HEK293 (cell line): ENCODE measurements at regions not wholly inside any gene's neighbourhood (a gene's known extent, or its start where the extent isn't known, plus 50 kb on each side); places are given as distances from the start of the nearest gene placed in this dataset.
"Not testable (repeated sequence)": the region's sequence is repeated elsewhere in the genome, so short reads cannot be mapped to it uniquely, and the experiment has no call there.

Source experiments
- CTCF ChIA-PET: fragments of 350-600 bp; formaldehyde crosslinking; extraction: SDS; loops from one replicate; lab custom pipeline; 2021; ENCODE audit warnings: antibody characterized with exemption; lab: Yijun Ruan, JAX
- POLR2A ChIA-PET: fragments of 300-600 bp; formaldehyde crosslinking; extraction: SDS; loops from one replicate; lab custom pipeline; 2020; ENCODE audit warnings: antibody characterized with exemption, inconsistent platforms; lab: Yijun Ruan, JAX
- H3K27ac ChIP-seq: fragments of 200-500 bp; sonication (Bioruptor generic); 2 replicates; pipeline ENCODE4 v1.5.1; 2014; ENCODE audit warnings: low read depth, low read length, control low read depth, inconsistent platforms; ENCODE audit errors: extremely low read depth
- H3K36me3 ChIP-seq, 2 experiments: fragments of 200-500 bp in 1 of 2; sonication (Bioruptor generic) in 1 of 2; 1 replicate in 1 of 2; 2 replicates in 1 of 2; pipeline ENCODE4 v1.5.1; 2014 to 2017; ENCODE audit warnings: inconsistent platforms in 2 of 2, low read length in 2 of 2; ENCODE audit not compliant: control insufficient read depth in 2 of 2, insufficient read depth in 1 of 2
- H3K4me1 ChIP-seq: fragments of 200-500 bp; sonication (Bioruptor generic); 2 replicates; pipeline ENCODE4 v1.5.1; 2014; ENCODE audit warnings: mild to moderate bottlenecking, low read length, inconsistent platforms; ENCODE audit not compliant: control insufficient read depth, insufficient read depth
- H3K4me3 ChIP-seq: 2 replicates; pipeline ENCODE4 v1.5.1; 2011; ENCODE audit warnings: low read depth, mild to moderate bottlenecking, control low read depth, low read length, moderate library complexity
- H3K9me3 ChIP-seq: fragments of 200-500 bp; sonication (Bioruptor generic); 2 replicates; pipeline ENCODE4 v1.5.1; 2014; ENCODE audit warnings: low read depth, low read length, inconsistent platforms; ENCODE audit not compliant: control insufficient read depth, insufficient read depth
- BCL6B ChIP-seq: fragments of 450-650 bp; formaldehyde crosslinking; IDR thresholded peaks from 2 replicates; pipeline ENCODE4 v1.5.1; 2017; ENCODE audit warnings: missing biosample characterization, missing genetic modification characterization
- HOXA7 ChIP-seq: sonication (generic); formaldehyde crosslinking; IDR thresholded peaks from 2 replicates; pipeline ENCODE4 v1.8.1; 2022; ENCODE audit warnings: missing genetic modification reagents, borderline replicate concordance
- PATZ1 ChIP-seq: fragments of 450-650 bp; formaldehyde crosslinking; IDR thresholded peaks from 2 replicates; pipeline ENCODE4 v1.5.1; 2016; ENCODE audit warnings: missing biosample characterization, missing genetic modification characterization
- PRDM2 ChIP-seq: fragments of 450-650 bp; formaldehyde crosslinking; IDR thresholded peaks from 2 replicates; pipeline ENCODE4 v1.5.1; 2016; ENCODE audit warnings: missing biosample characterization, missing genetic modification characterization, borderline replicate concordance
- SP3 ChIP-seq: fragments of 450-650 bp; formaldehyde crosslinking; IDR thresholded peaks from 2 replicates; pipeline ENCODE4 v1.5.1; 2016; ENCODE audit warnings: missing biosample characterization, missing genetic modification characterization
- ZBTB17 ChIP-seq: fragments of 450-650 bp; formaldehyde crosslinking; IDR thresholded peaks from 2 replicates; pipeline ENCODE4 v1.5.1; 2016; ENCODE audit warnings: missing biosample characterization, missing genetic modification characterization
- ZBTB6 ChIP-seq: fragments of 450-650 bp; formaldehyde crosslinking; IDR thresholded peaks from 2 replicates; pipeline ENCODE4 v1.5.1; 2017; ENCODE audit warnings: missing biosample characterization, missing genetic modification characterization
- ZFP37 ChIP-seq: fragments of 450-650 bp; formaldehyde crosslinking; IDR thresholded peaks from 2 replicates; pipeline ENCODE4 v1.5.1; 2016; ENCODE audit warnings: missing biosample characterization, missing genetic modification characterization
- ZNF184 ChIP-seq: fragments of 450-650 bp; IDR thresholded peaks from 2 replicates; pipeline ENCODE4 v1.5.1; 2018; ENCODE audit warnings: missing biosample characterization, mild to moderate bottlenecking, missing genetic modification characterization
- ZNF354C ChIP-seq: fragments of 450-650 bp; formaldehyde crosslinking; IDR thresholded peaks from 2 replicates; pipeline ENCODE4 v1.5.1; 2016; ENCODE audit warnings: missing biosample characterization, missing genetic modification characterization, low read depth, borderline replicate concordance
- ZNF585B ChIP-seq: fragments of 450-650 bp; formaldehyde crosslinking; IDR thresholded peaks from 2 replicates; pipeline ENCODE4 v1.5.1; 2016; ENCODE audit warnings: missing biosample characterization, missing genetic modification characterization
- ZNF701 ChIP-seq: fragments of 450-650 bp; formaldehyde crosslinking; IDR thresholded peaks from 2 replicates; pipeline ENCODE4 v1.5.1; 2016; ENCODE audit warnings: missing biosample characterization, missing genetic modification characterization
- ZNF768 ChIP-seq: fragments of 450-650 bp; formaldehyde crosslinking; IDR thresholded peaks from 2 replicates; pipeline ENCODE4 v1.5.1; 2018; ENCODE audit warnings: missing biosample characterization, mild to moderate bottlenecking, missing genetic modification characterization
- ZNF830 ChIP-seq: fragments of 450-650 bp; IDR thresholded peaks from 2 replicates; pipeline ENCODE4 v1.5.0; 2018; ENCODE audit warnings: missing biosample characterization, missing genetic modification characterization, low read depth, mild to moderate bottlenecking, moderate library complexity

- no peak for TF ChIP-seq ZBTB6
Observed at GRCh38 chr7:112669306-112669705, 120.9 kb downstream of the TMEM168 start (continued).

- H3K4me3 ChIP-seq: no peak overlapping the region
- H3K27ac ChIP-seq: no peak overlapping the region
- H3K9me3 ChIP-seq: no peaks in the 10 kb centered on the region
- CTCF ChIA-PET: interaction anchor here (0.6 to 0.8 kb wide), 2 partner anchors 407 to 846 kb away, joined by 3 to 4 read pairs; no protein-coding TSS in a partner anchor
- no peaks in the 10 kb centered on the region for H3K4me1 ChIP-seq
- no peaks in the 10 kb centered on the region for H3K36me3 ChIP-seq
- POLR2A ChIA-PET: no interaction called here
- TF ChIP-seq ZNF585B (tag by site-specific recombination): no peak
Observed at GRCh38 chr7:112670193-112670592, 120.0 kb downstream of the TMEM168 start.

GRCh38 chr7:112678626-112679025, 111.6 kb downstream of the TMEM168 start:
- no peaks in the 10 kb centered on the region for H3K4me1 ChIP-seq
- ChIA-PET POLR2A (interaction anchor here (0.9 kb wide), 1 partner anchor 12 kb away, joined by 3 read pairs; no protein-coding TSS in a partner anchor), CTCF (interaction anchor here (0.5 kb wide), 1 partner anchor 128 kb away, joined by 3 read pairs; no protein-coding TSS in a partner anchor)
- H3K27ac ChIP-seq: no peak overlapping the region
- H3K9me3 ChIP-seq: no peaks in the 10 kb centered on the region
- no peak overlapping the region for H3K4me3 ChIP-seq
- H3K36me3 ChIP-seq: no peaks in the 10 kb centered on the region
- TF ChIP-seq BCL6B (tag by site-specific recombination) (no peak), ZNF830 (tag by site-specific recombination) (no peak), ZBTB17 (tag by site-specific recombination) (no peak)

- H3K4me3 ChIP-seq, H3K9me3 ChIP-seq, H3K36me3 ChIP-seq, H3K27ac ChIP-seq, H3K4me1 ChIP-seq, CTCF ChIA-PET: not testable (repeated sequence)
- POLR2A ChIA-PET: interaction anchor here (0.6 kb wide), 1 partner anchor 701 kb away, joined by 3 read pairs; no protein-coding TSS in a partner anchor
Observed at GRCh38 chr7:112689466-112690177, 100.6 kb downstream of the TMEM168 start.

- Histone ChIP-seq H3K9me3 (no peaks in the 10 kb centered on the region), H3K36me3 (no peaks in the 10 kb centered on the region), H3K27ac (no peak overlapping the region), H3K4me3 (no peak overlapping the region), H3K4me1 (no peaks in the 10 kb centered on the region)
- ChIA-PET CTCF (no interaction called here), POLR2A (no interaction called here)
- TF ChIP-seq PRDM2 (tag by site-specific recombination): no peak
- no peak for TF ChIP-seq ZNF184 (tag by site-specific recombination)
- no peak for TF ChIP-seq ZNF701 (tag by site-specific recombination)
- no peak for TF ChIP-seq ZNF354C (tag by site-specific recombination)
- TF ChIP-seq PATZ1 (tag by site-specific recombination): no peak
- no peak for TF ChIP-seq ZNF768 (tag by site-specific recombination)
- TF ChIP-seq SP3: no peak
- TF ChIP-seq HOXA7 (CRISPR knock-in tag): no peak
- TF ChIP-seq ZFP37 (tag by site-specific recombination): no peak
Observed at GRCh38 chr7:112692333-112692732, 97.9 kb downstream of the TMEM168 start.
